Smooth muscle cell (in vitro differentiated cells): ENCODE measurements at regions not wholly inside any gene's neighbourhood (a gene's known extent, or its start where the extent isn't known, plus 50 kb on each side); places are given as distances from the start of the nearest gene placed in this dataset.

Experiments
- DNase-seq: peaks from one replicate; lab custom pipeline; 2025; ENCODE audit not compliant: unreplicated experiment; lab: John Stamatoyannopoulos, UW
- H2AFZ ChIP-seq: fragments of 200-600 bp; sonication (generic); 2 replicates; pipeline ENCODE4 v1.6.0; 2016; ENCODE audit warnings: antibody characterized with exemption, low read depth, mild to moderate bottlenecking
- H3F3A ChIP-seq: fragments of 200-600 bp; sonication (generic); 2 replicates; pipeline ENCODE4 v1.6.0; 2017; ENCODE audit warnings: antibody characterized with exemption, low read depth
- H3K27ac ChIP-seq: fragments of 200-600 bp; sonication (generic); 2 replicates; pipeline ENCODE4 v1.5.1; 2016; ENCODE audit warnings: low read depth, mild to moderate bottlenecking
- H3K27me3 ChIP-seq: fragments of 200-600 bp; sonication (generic); 2 replicates; pipeline ENCODE4 v1.6.1; 2016; ENCODE audit warnings: low read depth, mild to moderate bottlenecking
- H3K36me3 ChIP-seq: fragments of 200-600 bp; sonication (generic); 2 replicates; pipeline ENCODE4 v1.5.1; 2016; ENCODE audit warnings: low read depth
- H3K4me1 ChIP-seq: fragments of 200-600 bp; sonication (generic); 2 replicates; pipeline ENCODE4 v1.5.1; 2016; ENCODE audit warnings: low read depth
- H3K4me2 ChIP-seq: fragments of 200-600 bp; sonication (generic); 2 replicates; pipeline ENCODE4 v1.6.0; 2016; ENCODE audit warnings: mild to moderate bottlenecking
- H3K4me3 ChIP-seq: fragments of 200-600 bp; sonication (generic); 2 replicates; pipeline ENCODE4 v1.5.1; 2016; ENCODE audit warnings: mild to moderate bottlenecking
- H3K79me2 ChIP-seq: fragments of 200-600 bp; sonication (generic); 2 replicates; pipeline ENCODE4 v1.6.0; 2016; ENCODE audit warnings: low read depth, mild to moderate bottlenecking
- H3K9ac ChIP-seq: fragments of 200-600 bp; sonication (generic); 2 replicates; pipeline ENCODE4 v1.6.0; 2016; ENCODE audit warnings: low read depth
- H3K9me3 ChIP-seq: fragments of 200-600 bp; sonication (generic); replicated peaks from 2 replicates; pipeline ENCODE4 v1.5.1; 2016; ENCODE audit warnings: low read depth
- H4K20me1 ChIP-seq: fragments of 200-600 bp; sonication (generic); 2 replicates; pipeline ENCODE4 v1.6.0; 2016; ENCODE audit warnings: low read depth
- CTCF ChIP-seq: fragments of 200-600 bp; sonication (generic); IDR thresholded peaks from 2 replicates; pipeline ENCODE4 v1.5.1; 2017; ENCODE audit warnings: borderline replicate concordance, mild to moderate bottlenecking, antibody characterized with exemption; ENCODE audit not compliant: insufficient read depth, poor library complexity, severe bottlenecking
- WGBS: methylation state at CpG from one replicate; pipeline ENCODE4 v1.1.7; 2016; ENCODE audit warnings: low lambda C conversion rate; 5-methylcytosine and 5-hydroxymethylcytosine counted together

GRCh38 chr13:61900033-61900432 lies 484.4 kb upstream of the PCDH20 start:
- H3K4me1 ChIP-seq, result no peaks in the 10 kb centered on the region
- no peaks in the 10 kb centered on the region for H3F3A ChIP-seq
- 74% methylated on average over 3 of the region's 3 CpGs for WGBS
- no peak overlapping the region for H3K4me2 ChIP-seq
- no peak overlapping the region for H2AFZ ChIP-seq
- no peak overlapping the region for H3K4me3 ChIP-seq
- no peaks in the 10 kb centered on the region for H3K79me2 ChIP-seq
- H3K27ac ChIP-seq, result no peak overlapping the region
- H3K9me3 ChIP-seq, result no peaks in the 10 kb centered on the region
- no peaks in the 10 kb centered on the region for H4K20me1 ChIP-seq
- no peak for TF ChIP-seq CTCF
- H3K9ac ChIP-seq, result no peak overlapping the region
- no peak for DNase-seq
- H3K36me3 ChIP-seq, result no peaks in the 10 kb centered on the region
- no peaks in the 10 kb centered on the region for H3K27me3 ChIP-seq

DNA sequence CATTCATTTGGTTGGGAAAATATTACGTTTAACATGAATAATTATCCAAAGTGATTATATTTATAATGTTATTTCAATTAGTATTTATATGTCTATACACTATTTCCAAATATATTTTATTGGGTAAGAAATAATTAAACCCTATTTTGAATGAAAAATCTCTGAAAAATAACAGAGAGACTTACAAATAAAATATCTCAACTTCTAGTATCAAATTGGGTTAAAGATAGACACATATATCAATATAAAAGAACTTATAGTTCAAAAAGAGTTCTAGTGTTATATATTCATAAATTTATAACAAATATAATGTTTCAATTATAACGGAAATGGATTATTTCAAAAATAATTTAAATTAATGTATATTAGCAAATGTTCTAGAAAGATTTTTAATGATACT lies 482.6 kb upstream of the PCDH20 start:
- H3K36me3 ChIP-seq, result no peaks in the 10 kb centered on the region
- no peaks in the 10 kb centered on the region for H3F3A ChIP-seq
- H3K79me2 ChIP-seq, result no peaks in the 10 kb centered on the region
- no peak overlapping the region for H3K9ac ChIP-seq
- H3K9me3 ChIP-seq, result no peaks in the 10 kb centered on the region
- no peaks in the 10 kb centered on the region for H3K27me3 ChIP-seq
- DNase-seq, result no peak
- H3K27ac ChIP-seq, result no peak overlapping the region
- H2AFZ ChIP-seq, result no peak overlapping the region
- no peaks in the 10 kb centered on the region for H3K4me1 ChIP-seq
- no peak overlapping the region for H3K4me2 ChIP-seq
- H3K4me3 ChIP-seq, result no peak overlapping the region
- no peaks in the 10 kb centered on the region for H4K20me1 ChIP-seq
- WGBS, result 86% methylated on average over 2 of the region's 2 CpGs
- no peak for TF ChIP-seq CTCF

GRCh38 chr13:61891401-61891800 lies 475.8 kb upstream of the PCDH20 start:
- no peak for TF ChIP-seq CTCF
- H2AFZ ChIP-seq, result no peak overlapping the region
- no peak overlapping the region for H3K9ac ChIP-seq
- no peaks in the 10 kb centered on the region for H3K4me1 ChIP-seq
- H3K4me2 ChIP-seq, result no peak overlapping the region
- no peak overlapping the region for H3K27ac ChIP-seq
- H4K20me1 ChIP-seq, result no peaks in the 10 kb centered on the region
- H3F3A ChIP-seq, result no peaks in the 10 kb centered on the region
- H3K79me2 ChIP-seq, result no peaks in the 10 kb centered on the region
- DNase-seq, result no peak
- no peak overlapping the region for H3K4me3 ChIP-seq
- H3K36me3 ChIP-seq, result no peaks in the 10 kb centered on the region
- H3K9me3 ChIP-seq, result no peaks in the 10 kb centered on the region
- H3K27me3 ChIP-seq, result no peaks in the 10 kb centered on the region

DNA sequence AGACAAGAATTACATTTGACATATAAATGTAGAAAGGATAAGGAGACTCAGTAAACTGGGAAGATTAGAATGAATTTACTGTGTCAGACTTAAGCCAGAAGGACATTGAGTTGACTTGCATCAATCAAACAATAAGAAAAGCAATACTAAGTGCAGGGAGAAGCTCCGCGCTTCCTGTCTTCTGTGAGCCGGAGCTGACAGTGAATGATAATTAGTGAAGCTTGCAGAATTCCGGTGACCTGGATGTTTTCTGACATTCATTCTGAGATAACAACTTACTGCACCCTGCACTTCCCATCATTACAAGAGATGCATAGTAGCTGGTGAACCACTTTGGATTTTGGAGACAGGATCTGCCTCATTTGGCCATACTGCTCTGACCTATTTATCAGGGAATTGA lies 469.2 kb upstream of the PCDH20 start:
- Histone ChIP-seq H3K9ac (no peak overlapping the region), H3K4me2 (no peak overlapping the region), H3K79me2 (no peaks in the 10 kb centered on the region), H4K20me1 (no peaks in the 10 kb centered on the region), H3K36me3 (no peaks in the 10 kb centered on the region), H3K27ac (no peak overlapping the region), H3K4me3 (no peak overlapping the region), H3F3A (no peaks in the 10 kb centered on the region), H3K9me3 (no peaks in the 10 kb centered on the region), H3K27me3 (no peaks in the 10 kb centered on the region), H3K4me1 (no peaks in the 10 kb centered on the region), H2AFZ (no peak overlapping the region)
- no peak for TF ChIP-seq CTCF
- no peak for DNase-seq
- WGBS, result 85% methylated on average over 4 of the region's 4 CpGs
